Left ventricle myocardium inferior (tissue), 1 donor: ENCODE measurements at regions not wholly inside any gene's neighbourhood (a gene's known extent, or its start where the extent isn't known, plus 50 kb on each side); places are given as distances from the start of the nearest gene placed in this dataset.

Experiments used
- DNase-seq: peaks from one replicate; pipeline ENCODE4 v3.0.0-alpha.2; 2020
- H3K27ac ChIP-seq: fragments of 200-600 bp; replicated peaks from 2 replicates; pipeline ENCODE4 v1.8.0; 2021
- H3K27me3 ChIP-seq: fragments of 200-600 bp; 2 replicates; pipeline ENCODE4 v1.8.0; 2021; ENCODE audit warnings: low read depth
- H3K36me3 ChIP-seq: fragments of 200-600 bp; 2 replicates; pipeline ENCODE4 v1.8.0; 2021
- H3K4me1 ChIP-seq: fragments of 200-600 bp; 2 replicates; pipeline ENCODE4 v1.8.0; 2021
- H3K4me3 ChIP-seq: fragments of 200-600 bp; 2 replicates; pipeline ENCODE4 v1.8.0; 2021; ENCODE audit warnings: mild to moderate bottlenecking, moderate library complexity
- H3K9me3 ChIP-seq: fragments of 200-600 bp; replicated peaks from 2 replicates; pipeline ENCODE4 v1.8.0; 2021
- intact Hi-C: fragments of 100-400 bp; cut with micrococcal nuclease; formaldehyde crosslinking; loops from one replicate; pipeline ENCODE4 v1.11.0; 2022
- TF ChIP-seq, protein P1 (sequence below): fragments of 200-600 bp; IDR thresholded peaks from 2 replicates; pipeline ENCODE4 v1.8.0; 2021; ENCODE audit warnings: antibody characterized with exemption, mild to moderate bottlenecking, borderline replicate concordance
- donor health status: DM: no; HTN: yes; CAD: no; lungs with severe emphysema.

GRCh38 chr1:56189454-56189853, 389.9 kb downstream of the PLPP3 start:
- intact Hi-C loops, result no loop called here
- Histone ChIP-seq H3K4me3 (no peak overlapping the region), H3K27me3 (no peaks in the 10 kb centered on the region), H3K27ac (peak overlapping the region; percentile 71), H3K4me1 (peaks cover 26% of the 10 kb centered on the region), H3K36me3 (no peaks in the 10 kb centered on the region), H3K9me3 (no peaks in the 10 kb centered on the region)
- no peak for DNase-seq
- TF ChIP-seq, protein P1, sequence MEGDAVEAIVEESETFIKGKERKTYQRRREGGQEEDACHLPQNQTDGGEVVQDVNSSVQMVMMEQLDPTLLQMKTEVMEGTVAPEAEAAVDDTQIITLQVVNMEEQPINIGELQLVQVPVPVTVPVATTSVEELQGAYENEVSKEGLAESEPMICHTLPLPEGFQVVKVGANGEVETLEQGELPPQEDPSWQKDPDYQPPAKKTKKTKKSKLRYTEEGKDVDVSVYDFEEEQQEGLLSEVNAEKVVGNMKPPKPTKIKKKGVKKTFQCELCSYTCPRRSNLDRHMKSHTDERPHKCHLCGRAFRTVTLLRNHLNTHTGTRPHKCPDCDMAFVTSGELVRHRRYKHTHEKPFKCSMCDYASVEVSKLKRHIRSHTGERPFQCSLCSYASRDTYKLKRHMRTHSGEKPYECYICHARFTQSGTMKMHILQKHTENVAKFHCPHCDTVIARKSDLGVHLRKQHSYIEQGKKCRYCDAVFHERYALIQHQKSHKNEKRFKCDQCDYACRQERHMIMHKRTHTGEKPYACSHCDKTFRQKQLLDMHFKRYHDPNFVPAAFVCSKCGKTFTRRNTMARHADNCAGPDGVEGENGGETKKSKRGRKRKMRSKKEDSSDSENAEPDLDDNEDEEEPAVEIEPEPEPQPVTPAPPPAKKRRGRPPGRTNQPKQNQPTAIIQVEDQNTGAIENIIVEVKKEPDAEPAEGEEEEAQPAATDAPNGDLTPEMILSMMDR, result no peak

DNA sequence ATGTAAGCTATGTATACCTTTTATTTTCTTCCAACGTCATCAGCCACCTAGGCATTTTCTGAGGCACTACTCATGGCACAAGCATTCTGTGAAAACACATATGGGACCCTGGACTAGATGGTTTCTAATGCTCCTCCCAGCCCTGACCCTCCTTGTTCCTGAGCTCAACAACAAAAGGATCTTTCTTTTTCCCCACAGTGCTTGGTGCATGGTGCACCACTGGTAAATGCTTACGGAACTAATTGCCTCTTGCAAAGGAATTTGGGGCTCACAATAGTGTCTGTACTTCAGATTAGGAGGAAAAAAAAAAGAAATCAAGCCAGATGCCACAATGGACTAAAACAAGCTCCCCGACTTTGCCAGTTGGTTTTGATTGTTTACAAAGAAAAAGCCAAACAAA, 390.5 kb downstream of the PLPP3 start:
- Histone ChIP-seq H3K4me3 (no peak overlapping the region), H3K36me3 (no peaks in the 10 kb centered on the region), H3K27ac (peak overlapping the region; percentile 71), H3K9me3 (no peaks in the 10 kb centered on the region), H3K27me3 (no peaks in the 10 kb centered on the region), H3K4me1 (peaks cover 26% of the 10 kb centered on the region)
- no peak for DNase-seq
- TF ChIP-seq, protein P1, result no peak
- intact Hi-C loops, result no loop called here

DNA sequence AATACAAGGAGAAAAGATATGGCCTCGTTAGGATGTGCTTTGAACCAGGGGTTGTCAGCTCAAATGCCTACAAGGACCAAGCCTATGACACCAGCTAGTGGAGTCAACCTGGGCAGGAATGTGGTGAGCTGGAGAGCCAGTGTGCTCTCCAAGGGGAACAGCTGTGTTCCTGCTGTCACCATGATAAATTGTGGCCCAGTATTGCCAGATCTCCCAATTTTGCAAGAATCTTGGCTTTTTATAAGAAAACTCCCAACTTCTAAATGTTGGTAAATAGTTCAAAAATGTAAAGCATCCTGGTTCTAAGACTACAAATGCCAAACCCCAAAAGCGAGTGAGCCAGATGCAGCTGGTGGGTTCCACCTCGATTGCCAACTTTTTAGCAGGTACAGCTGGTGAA, 391.1 kb downstream of the PLPP3 start:
- no peak overlapping the region for H3K4me3 ChIP-seq
- H3K4me1 ChIP-seq, result peaks cover 26% of the 10 kb centered on the region
- DNase-seq, result no peak
- H3K36me3 ChIP-seq, result no peaks in the 10 kb centered on the region
- TF ChIP-seq, protein P1, result no peak
- no peaks in the 10 kb centered on the region for H3K27me3 ChIP-seq
- H3K27ac ChIP-seq, result peak overlapping the region; percentile 22
- H3K9me3 ChIP-seq, result no peaks in the 10 kb centered on the region
- intact Hi-C loops, result no loop called here

DNA sequence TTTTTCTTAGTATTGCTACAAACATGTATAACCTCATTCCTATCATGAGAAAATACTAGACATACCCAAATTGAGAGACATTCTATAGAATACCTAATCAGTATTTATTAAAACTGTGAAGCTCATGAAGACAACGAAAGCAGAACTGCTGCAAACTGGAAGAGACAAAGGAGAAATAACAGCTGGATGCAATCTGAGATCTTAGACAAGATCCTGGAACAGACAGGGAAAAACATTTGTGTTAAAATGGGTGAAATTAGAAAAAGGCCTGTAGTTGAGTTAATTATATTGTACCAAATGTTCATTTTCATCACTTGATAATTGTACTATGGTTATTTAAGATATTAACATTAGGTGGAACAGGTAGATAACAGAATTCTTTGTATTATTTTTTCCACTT, 392.0 kb downstream of the PLPP3 start:
- H3K4me1 ChIP-seq, result peaks cover 26% of the 10 kb centered on the region
- TF ChIP-seq, protein P1, result no peak
- H3K36me3 ChIP-seq, result no peaks in the 10 kb centered on the region
- H3K9me3 ChIP-seq, result no peaks in the 10 kb centered on the region
- H3K27ac ChIP-seq, result peak overlapping the region; percentile 22
- intact Hi-C loops, result no loop called here
- DNase-seq, result no peak
- no peaks in the 10 kb centered on the region for H3K27me3 ChIP-seq
- H3K4me3 ChIP-seq, result no peak overlapping the region

DNA sequence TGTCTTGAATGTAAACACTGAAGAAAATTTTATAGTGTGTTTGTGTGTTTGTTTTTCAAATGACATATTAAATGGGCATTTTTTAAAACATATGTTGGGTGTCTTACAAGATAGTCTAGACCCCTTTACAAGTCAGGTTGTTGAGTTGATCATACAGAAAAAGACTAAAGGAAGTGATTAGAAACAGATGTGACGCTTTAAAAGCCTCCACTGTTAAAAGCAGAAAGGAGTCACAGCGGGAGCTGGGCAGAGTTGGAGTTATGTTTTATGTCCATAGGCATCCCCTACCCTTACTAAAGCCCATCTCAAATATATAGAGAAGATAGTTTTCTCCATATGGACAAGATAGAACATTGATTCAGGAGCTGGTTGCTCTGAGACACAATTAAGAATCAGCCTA, 393.9 kb downstream of the PLPP3 start:
- no peaks in the 10 kb centered on the region for H3K27me3 ChIP-seq
- H3K4me3 ChIP-seq, result no peak overlapping the region
- H3K27ac ChIP-seq, result no peak overlapping the region
- no peak for DNase-seq
- peaks cover 20% of the 10 kb centered on the region for H3K4me1 ChIP-seq
- no peaks in the 10 kb centered on the region for H3K9me3 ChIP-seq
- no peaks in the 10 kb centered on the region for H3K36me3 ChIP-seq
- TF ChIP-seq, protein P1, result no peak
- intact Hi-C loops, result no loop called here

- no peak overlapping the region for H3K4me3 ChIP-seq
- TF ChIP-seq, protein P1, result no peak
- no peak for DNase-seq
- intact Hi-C loops, result no loop called here
- H3K4me1 ChIP-seq, result peaks cover 14% of the 10 kb centered on the region
- H3K27ac ChIP-seq, result no peak overlapping the region
- no peaks in the 10 kb centered on the region for H3K9me3 ChIP-seq
- no peaks in the 10 kb centered on the region for H3K36me3 ChIP-seq
- H3K27me3 ChIP-seq, result no peaks in the 10 kb centered on the region
Measured at GRCh38 chr1:56183151-56183550, 396.2 kb downstream of the PLPP3 start.
